ENCODE measurements at regions not wholly inside any gene's neighbourhood (a gene's known extent, or its start where the extent isn't known, plus 50 kb on each side); places are given as distances from the start of the nearest gene placed in this dataset.
A peak's percentile ranks its signal among the peaks of the same experiment; 100 is the strongest.

DNA sequence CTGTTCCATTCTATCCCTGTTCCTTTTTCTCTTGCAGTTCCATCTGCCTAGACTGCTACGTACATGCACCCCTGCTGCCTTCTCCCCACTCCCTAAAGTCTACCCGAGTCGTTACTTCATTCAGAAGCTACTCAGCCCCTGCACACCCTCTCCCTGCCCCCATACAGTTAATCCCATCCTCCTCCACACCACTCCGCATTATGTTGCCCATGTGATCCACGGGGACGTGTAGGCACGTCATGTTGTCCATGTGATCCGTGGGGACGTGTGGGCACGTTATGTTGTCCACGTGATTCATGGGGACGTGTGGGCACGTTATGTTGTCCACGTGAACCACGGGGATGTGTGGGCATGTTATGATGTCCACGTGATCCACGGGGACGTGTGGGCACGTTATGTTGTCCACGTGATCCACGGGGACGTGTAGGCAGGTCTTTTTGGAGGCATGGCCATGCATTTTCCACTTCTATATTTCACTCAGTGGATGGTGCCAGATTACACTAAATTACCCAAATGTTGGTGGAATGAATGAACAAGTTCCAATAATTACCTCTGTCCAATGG lies 299.5 kb downstream of the DCDC2C start:
- ChIA-PET CTCF (no interaction called here), POLR2A (no interaction called here)
- ATAC-seq (no peak), DNase-seq (no peak)
- Mint-ChIP-seq H3K4me3 (no peak overlapping the region), H3K36me3 (ENCODE audit: low read depth) (no peaks in the 10 kb centered on the region), H3K27ac (no peak overlapping the region), H3K27me3 (ENCODE audit: low read depth) (no peaks in the 10 kb centered on the region), H3K4me1 (ENCODE audit: low read depth) (no peaks in the 10 kb centered on the region), H3K9me3 (ENCODE audit: insufficient read depth) (no peaks in the 10 kb centered on the region)

GRCh38 chr2:4012197-4012596 lies 308.8 kb downstream of the DCDC2C start:
- Mint-ChIP-seq H3K27me3 (ENCODE audit: low read depth) (no peaks in the 10 kb centered on the region), H3K9me3 (ENCODE audit: insufficient read depth) (no peaks in the 10 kb centered on the region), H3K4me1 (ENCODE audit: low read depth) (no peaks in the 10 kb centered on the region), H3K27ac (no peak overlapping the region), H3K4me3 (no peak overlapping the region), H3K36me3 (ENCODE audit: low read depth) (no peaks in the 10 kb centered on the region)
- ChIA-PET CTCF (no interaction called here), POLR2A (no interaction called here)
- ATAC-seq (no peak), DNase-seq (no peak)

DNA sequence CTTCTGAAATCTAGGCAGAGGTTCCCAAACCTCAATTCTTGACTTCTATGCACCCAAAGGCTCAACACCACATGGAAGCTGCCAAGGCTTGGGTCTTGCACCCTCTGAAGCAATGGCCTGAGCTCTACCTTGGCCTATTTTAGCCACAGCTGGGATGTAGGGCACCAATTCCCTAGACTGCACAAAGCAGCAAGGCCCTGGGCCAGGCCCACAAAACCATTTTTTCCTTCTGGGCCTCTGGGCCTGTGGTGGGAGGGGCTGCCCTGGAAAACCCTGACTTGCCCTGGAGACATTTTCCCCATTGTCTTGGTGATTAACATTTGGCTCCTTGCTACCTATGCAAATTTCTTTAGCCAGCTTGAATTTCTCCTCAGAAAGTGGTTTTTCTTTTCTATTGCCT lies 315.2 kb downstream of the DCDC2C start:
- peaks cover 7% of the 10 kb centered on the region for H3K9me3 Mint-ChIP-seq (ENCODE audit: insufficient read depth)

DNA sequence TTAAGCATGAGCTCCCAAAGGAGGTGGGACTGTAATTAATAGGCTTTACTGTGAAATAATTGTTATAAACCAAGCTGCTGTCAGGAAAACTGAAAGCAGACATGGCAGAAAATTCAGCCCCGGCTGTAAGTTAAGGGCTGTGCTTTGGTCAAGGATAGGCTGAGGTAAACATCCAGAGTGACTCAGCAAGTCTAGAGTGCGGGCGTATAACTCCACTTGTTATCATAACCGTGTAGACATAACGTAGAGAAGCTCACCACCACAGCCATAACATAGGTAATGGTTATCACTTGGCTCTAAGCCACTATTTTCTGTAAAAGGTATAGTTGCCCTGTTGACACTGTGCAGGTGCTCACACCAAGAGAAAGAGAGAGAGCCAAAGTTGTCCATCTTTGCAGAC lies 316.8 kb downstream of the DCDC2C start:
- Mint-ChIP-seq H3K4me1 (ENCODE audit: low read depth) (no peaks in the 10 kb centered on the region), H3K4me3 (no peak overlapping the region), H3K9me3 (ENCODE audit: insufficient read depth) (peaks cover 7% of the 10 kb centered on the region), H3K27me3 (ENCODE audit: low read depth) (no peaks in the 10 kb centered on the region), H3K36me3 (ENCODE audit: low read depth) (no peaks in the 10 kb centered on the region), H3K27ac (no peak overlapping the region)
- CTCF ChIA-PET: no interaction called here
- POLR2A ChIA-PET: no interaction called here
- DNase-seq (no peak), ATAC-seq (no peak)

More for the DNA sequence above, 315.2 kb downstream of the DCDC2C start:
- H3K36me3 Mint-ChIP-seq (ENCODE audit: low read depth): no peaks in the 10 kb centered on the region
- CTCF ChIA-PET: no interaction called here
- no peak for ATAC-seq
- no peak overlapping the region for H3K27ac Mint-ChIP-seq
- no peak for DNase-seq
- POLR2A ChIA-PET: no interaction called here
- H3K4me3 Mint-ChIP-seq: no peak overlapping the region
- H3K27me3 Mint-ChIP-seq (ENCODE audit: low read depth): no peaks in the 10 kb centered on the region
- H3K4me1 Mint-ChIP-seq (ENCODE audit: low read depth): no peaks in the 10 kb centered on the region

- DNase-seq (no peak), ATAC-seq (no peak)
- Mint-ChIP-seq H3K27ac (no peak overlapping the region), H3K27me3 (ENCODE audit: low read depth) (no peaks in the 10 kb centered on the region), H3K4me3 (no peak overlapping the region), H3K36me3 (ENCODE audit: low read depth) (no peaks in the 10 kb centered on the region), H3K9me3 (ENCODE audit: insufficient read depth) (peaks cover 7% of the 10 kb centered on the region), H3K4me1 (ENCODE audit: low read depth) (no peaks in the 10 kb centered on the region)
- POLR2A ChIA-PET: no interaction called here
- CTCF ChIA-PET: no interaction called here
Measured at GRCh38 chr2:4020649-4021048, 317.3 kb downstream of the DCDC2C start.

GRCh38 chr2:4024605-4025004 lies 321.2 kb downstream of the DCDC2C start:
- Mint-ChIP-seq H3K4me1 (ENCODE audit: low read depth) (no peaks in the 10 kb centered on the region), H3K9me3 (ENCODE audit: insufficient read depth) (no peaks in the 10 kb centered on the region), H3K27me3 (ENCODE audit: low read depth) (no peaks in the 10 kb centered on the region), H3K27ac (no peak overlapping the region), H3K36me3 (ENCODE audit: low read depth) (no peaks in the 10 kb centered on the region), H3K4me3 (no peak overlapping the region)
- DNase-seq (no peak), ATAC-seq (no peak)
- CTCF ChIA-PET: no interaction called here
- POLR2A ChIA-PET: no interaction called here

DNA sequence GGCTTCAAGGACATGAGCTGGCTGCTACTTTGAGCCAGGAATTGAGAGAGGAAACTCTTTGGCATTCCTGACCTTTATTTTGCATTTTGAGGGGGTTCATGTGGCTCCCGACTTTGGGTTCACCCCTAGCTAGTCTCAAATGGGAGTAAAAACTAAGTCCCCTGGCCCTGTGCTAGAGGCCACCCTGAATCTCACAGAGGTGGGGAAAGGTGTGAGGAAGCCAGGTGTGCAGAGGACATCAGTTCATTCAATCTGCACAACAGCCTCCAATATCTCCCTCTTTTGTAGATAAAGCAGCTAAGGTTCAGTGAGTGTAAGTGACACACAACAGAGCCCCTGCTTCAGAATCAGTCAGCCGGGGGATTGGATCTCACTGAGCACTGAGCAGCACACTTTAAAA lies 325.7 kb downstream of the DCDC2C start:
- POLR2A ChIA-PET: no interaction called here
- CTCF ChIA-PET: no interaction called here
- DNase-seq (no peak), ATAC-seq (no peak)
- Mint-ChIP-seq H3K27ac (no peak overlapping the region), H3K9me3 (ENCODE audit: insufficient read depth) (no peaks in the 10 kb centered on the region), H3K4me3 (no peak overlapping the region), H3K4me1 (ENCODE audit: low read depth) (no peaks in the 10 kb centered on the region), H3K36me3 (ENCODE audit: low read depth) (no peaks in the 10 kb centered on the region), H3K27me3 (ENCODE audit: low read depth) (no peaks in the 10 kb centered on the region)

GRCh38 chr2:4039896-4040295 lies 336.5 kb downstream of the DCDC2C start:
- ATAC-seq (no peak), DNase-seq (no peak)
- POLR2A ChIA-PET: no interaction called here
- Mint-ChIP-seq H3K9me3 (ENCODE audit: insufficient read depth) (no peaks in the 10 kb centered on the region), H3K27ac (no peak overlapping the region), H3K4me1 (ENCODE audit: low read depth) (no peaks in the 10 kb centered on the region), H3K36me3 (ENCODE audit: low read depth) (no peaks in the 10 kb centered on the region), H3K4me3 (no peak overlapping the region), H3K27me3 (ENCODE audit: low read depth) (no peaks in the 10 kb centered on the region)
- CTCF ChIA-PET: no interaction called here

GRCh38 chr2:4047961-4048891 lies 344.9 kb downstream of the DCDC2C start:
- peak; percentile 99 for ATAC-seq
- POLR2A ChIA-PET: no interaction called here
- Mint-ChIP-seq H3K27ac (peak overlapping the region; percentile 15), H3K4me1 (ENCODE audit: low read depth) (peaks cover 20% of the 10 kb centered on the region), H3K9me3 (ENCODE audit: insufficient read depth) (no peaks in the 10 kb centered on the region), H3K36me3 (ENCODE audit: low read depth) (no peaks in the 10 kb centered on the region), H3K27me3 (ENCODE audit: low read depth) (peaks cover 9% of the 10 kb centered on the region), H3K4me3 (no peak overlapping the region)
- peak; percentile 68 for DNase-seq
- CTCF ChIA-PET: no interaction called here

DNA sequence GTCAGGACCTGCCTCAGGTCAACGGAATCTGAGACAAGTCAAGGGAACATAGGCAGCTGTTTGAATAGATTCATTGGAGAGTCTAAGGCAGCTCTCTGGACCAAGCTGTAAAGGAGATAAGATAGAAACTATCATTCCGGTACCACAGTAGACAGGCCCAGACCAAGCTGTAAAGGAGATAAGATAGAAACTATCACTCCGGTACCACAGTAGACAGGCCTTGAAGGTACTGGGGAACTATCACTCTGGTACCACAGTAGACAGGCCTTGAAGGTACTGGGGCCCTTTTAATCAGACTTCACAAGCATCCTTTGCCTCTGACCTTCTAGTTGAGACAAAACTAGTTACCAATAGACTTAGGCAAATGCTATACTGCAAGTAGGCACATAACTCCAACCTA lies 346.1 kb downstream of the DCDC2C start:
- no peak for ATAC-seq
- H3K9me3 Mint-ChIP-seq (ENCODE audit: insufficient read depth): no peaks in the 10 kb centered on the region
- H3K4me3 Mint-ChIP-seq: no peak overlapping the region
- peaks cover 9% of the 10 kb centered on the region for H3K27me3 Mint-ChIP-seq (ENCODE audit: low read depth)
- no peak overlapping the region for H3K27ac Mint-ChIP-seq
- H3K4me1 Mint-ChIP-seq (ENCODE audit: low read depth): peaks cover 20% of the 10 kb centered on the region
- ChIA-PET POLR2A (no interaction called here), CTCF (no interaction called here)
- DNase-seq: no peak
- no peaks in the 10 kb centered on the region for H3K36me3 Mint-ChIP-seq (ENCODE audit: low read depth)

DNA sequence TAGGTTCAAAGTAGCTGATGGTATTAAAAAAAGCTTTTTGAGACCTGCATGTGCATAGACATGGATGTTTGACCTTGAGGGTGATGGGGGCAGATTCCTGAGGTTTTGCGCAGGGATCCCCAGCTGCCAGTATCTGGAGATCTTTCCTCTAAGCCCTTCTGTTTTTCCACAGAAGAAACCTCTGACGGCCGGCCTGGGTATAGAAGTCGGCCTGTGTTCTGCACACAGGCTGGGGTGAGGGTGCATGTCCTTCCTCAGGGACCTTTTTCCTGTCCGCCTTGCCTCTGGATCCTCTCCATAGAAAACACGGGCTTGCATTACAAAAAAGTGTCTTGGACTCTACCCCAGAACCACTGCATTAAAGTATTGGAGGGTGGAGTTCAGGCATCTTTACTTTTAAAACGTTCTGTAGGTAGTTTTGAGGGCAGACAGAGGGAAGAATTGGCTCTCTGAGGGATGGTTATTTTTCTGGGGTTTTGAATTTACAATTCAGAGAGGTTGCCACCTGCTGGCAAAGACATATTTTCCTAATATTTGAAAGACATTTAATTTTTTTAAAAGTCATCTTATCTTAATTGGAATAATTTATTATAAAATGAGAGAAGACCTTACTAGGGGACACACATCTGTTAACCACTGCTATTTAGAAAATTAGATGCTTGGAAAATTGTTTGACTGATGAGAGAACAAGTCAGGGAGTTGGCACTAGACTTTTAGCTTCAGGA lies 350.6 kb downstream of the DCDC2C start:
- Mint-ChIP-seq H3K27ac (no peak overlapping the region), H3K4me1 (ENCODE audit: low read depth) (peaks cover 7% of the 10 kb centered on the region), H3K36me3 (ENCODE audit: low read depth) (no peaks in the 10 kb centered on the region), H3K27me3 (ENCODE audit: low read depth) (peaks cover 9% of the 10 kb centered on the region), H3K4me3 (no peak overlapping the region), H3K9me3 (ENCODE audit: insufficient read depth) (no peaks in the 10 kb centered on the region)
- ChIA-PET POLR2A (no interaction called here), CTCF (interaction anchor here (1.4 kb wide), 1 partner anchor 94 kb away, joined by 4 read pairs; no protein-coding TSS in a partner anchor)
- ATAC-seq (no peak), DNase-seq (no peak)

GRCh38 chr2:4066217-4066616 lies 362.8 kb downstream of the DCDC2C start:
- Mint-ChIP-seq H3K27ac (no peak overlapping the region), H3K36me3 (ENCODE audit: low read depth) (no peaks in the 10 kb centered on the region), H3K4me3 (no peak overlapping the region), H3K9me3 (ENCODE audit: insufficient read depth) (no peaks in the 10 kb centered on the region), H3K27me3 (ENCODE audit: low read depth) (no peaks in the 10 kb centered on the region), H3K4me1 (ENCODE audit: low read depth) (no peaks in the 10 kb centered on the region)
- ChIA-PET CTCF (no interaction called here), POLR2A (no interaction called here)
- DNase-seq (no peak), ATAC-seq (no peak)
